GM12878 (cell line): ENCODE measurements at regions not wholly inside any gene's neighbourhood (a gene's known extent, or its start where the extent isn't known, plus 50 kb on each side); places are given as distances from the start of the nearest gene placed in this dataset.
"Not testable (repeated sequence)": the region's sequence is repeated elsewhere in the genome, so short reads cannot be mapped to it uniquely, and the experiment has no call there.

Source experiments
- ATAC-seq: fragments of 200-7000 bp; cut with Tn5 transposase; 3 replicates; pipeline ENCODE4 v1.9.1; 2020; ENCODE audit warnings: mild to moderate bottlenecking, moderate library complexity
- BruUV-seq: library from RNA; stranded (reverse); fragments of 400-500 nt; replicated peaks from 2 replicates; lab custom pipeline; 2021; lab: Mats Ljungman, UMichigan
- CTCF ChIA-PET: fragments of 300-600 bp; sonication (Branson Sonifier 250); formaldehyde crosslinking; extraction: SDS; loops from one replicate; lab custom pipeline; 2021; ENCODE audit warnings: inconsistent platforms; lab: Yijun Ruan, JAX
- POLR2A ChIA-PET: fragments of 350-600 bp; formaldehyde crosslinking; extraction: SDS; loops from one replicate; lab custom pipeline; 2021; ENCODE audit warnings: inconsistent platforms; lab: Charles Lee
- RAD21 ChIA-PET: fragments of 300-600 bp; sonication (Branson Sonifier 250); formaldehyde crosslinking; loops from one replicate; lab custom pipeline; 2023; ENCODE audit warnings: antibody characterized with exemption; ENCODE audit not compliant: unreplicated experiment; lab: Charles Lee
- SMC1A ChIA-PET: fragments of 300-600 bp; sonication (Branson Sonifier 250); formaldehyde crosslinking; loops from one replicate; lab custom pipeline; 2023; ENCODE audit not compliant: unreplicated experiment, uncharacterized antibody; lab: Charles Lee
- DNase-seq: peaks from one replicate; pipeline ENCODE4 v3.0.0-alpha.2; 2011; ENCODE audit warnings: low read depth, low spot score
- FAIRE-seq: peaks from 3 replicates; lab custom pipeline; 2011; peaks lifted over from hg19 to GRCh38; lab: Jason Lieb, UNC
- H2AFZ ChIP-seq: 2 replicates; pipeline ENCODE4 v1.6.0; 2011; ENCODE audit warnings: low read depth, low read length, control low read depth; ENCODE audit not compliant: control insufficient read depth
- H3K27ac ChIP-seq: 2 replicates; pipeline ENCODE4 v1.5.1; 2011; ENCODE audit warnings: control low read depth; ENCODE audit not compliant: control insufficient read depth, insufficient read depth
- H3K27me3 ChIP-seq, 2 experiments: replicated peaks in 1 of 2; 2 replicates each; pipeline versions ENCODE4 v1.6.0 to v1.6.1; 2011; ENCODE audit warnings: low read length in 1 of 2; ENCODE audit not compliant: control insufficient read depth in 2 of 2, insufficient read depth in 2 of 2
- H3K36me3 ChIP-seq, 2 experiments: 2 replicates each; pipeline ENCODE4 v1.5.1; 2011; ENCODE audit warnings: low read length in 1 of 2; ENCODE audit not compliant: control insufficient read depth in 2 of 2, insufficient read depth in 2 of 2
- H3K4me1 ChIP-seq: 2 replicates; pipeline ENCODE4 v1.6.1; 2011; ENCODE audit warnings: mild to moderate bottlenecking, low read length, moderate library complexity, mixed read lengths; ENCODE audit not compliant: control insufficient read depth, insufficient read depth
- H3K4me2 ChIP-seq: 2 replicates; pipeline ENCODE4 v1.6.0; 2011; ENCODE audit warnings: control low read depth; ENCODE audit not compliant: control insufficient read depth, insufficient read depth
- H3K4me3 ChIP-seq: fragments of 200-600 bp; sonication (generic); 2 replicates; pipeline ENCODE4 v1.5.1; 2016
- H3K79me2 ChIP-seq: 2 replicates; pipeline ENCODE4 v1.6.0; 2011; ENCODE audit warnings: low read length; ENCODE audit not compliant: control insufficient read depth, insufficient read depth
- H3K9ac ChIP-seq: 2 replicates; pipeline ENCODE4 v1.8.0; 2011; ENCODE audit warnings: low read length, control low read depth, mixed read lengths; ENCODE audit not compliant: control insufficient read depth, insufficient read depth
- H3K9me3 ChIP-seq: replicated peaks from 3 replicates; pipeline ENCODE4 v1.5.1; 2011; ENCODE audit warnings: mild to moderate bottlenecking, low read length; ENCODE audit not compliant: control insufficient read depth, insufficient read depth
- H4K20me1 ChIP-seq: 2 replicates; pipeline ENCODE4 v1.6.0; 2011; ENCODE audit not compliant: control insufficient read depth, insufficient read depth
- ATF7 ChIP-seq: fragments of 450-650 bp; IDR thresholded peaks from 2 replicates; pipeline ENCODE4 v1.6.1; 2016; ENCODE audit warnings: low read depth, mild to moderate bottlenecking
- BACH1 ChIP-seq: fragments of 450-650 bp; IDR thresholded peaks from 2 replicates; pipeline ENCODE4 v1.6.1; 2017; ENCODE audit warnings: mild to moderate bottlenecking, borderline replicate concordance
- CHD1 ChIP-seq: IDR thresholded peaks from 2 replicates; pipeline ENCODE4 v1.6.1; 2012; ENCODE audit warnings: low read depth, low read length, improper control_type of control experiment
- EZH2 ChIP-seq: IDR thresholded peaks from 2 replicates; pipeline ENCODE4 v1.6.1; 2012; ENCODE audit warnings: low read depth, mild to moderate bottlenecking, control low read depth, inconsistent platforms, low read length, borderline replicate concordance; ENCODE audit not compliant: control insufficient read depth
- MXI1 ChIP-seq: fragments of 150-350 bp; IDR thresholded peaks from 2 replicates; pipeline ENCODE4 v1.6.1; 2011; ENCODE audit warnings: low read depth, mild to moderate bottlenecking, inconsistent platforms, low read length, improper control_type of control experiment
- NR2C1 ChIP-seq: fragments of 450-650 bp; IDR thresholded peaks from 2 replicates; pipeline ENCODE4 v1.6.1; 2017; ENCODE audit warnings: antibody characterized with exemption, mild to moderate bottlenecking, moderate library complexity
- PKNOX1 ChIP-seq: fragments of 450-650 bp; IDR thresholded peaks from 2 replicates; pipeline ENCODE4 v1.6.1; 2016; ENCODE audit warnings: mild to moderate bottlenecking
- SPI1 ChIP-seq: IDR thresholded peaks from 2 replicates; pipeline ENCODE4 v1.6.1; 2011; ENCODE audit warnings: low read depth, mild to moderate bottlenecking, low read length, moderate library complexity, borderline replicate concordance; ENCODE audit not compliant: insufficient read depth
- ZNF207 ChIP-seq: fragments of 450-650 bp; IDR thresholded peaks from 2 replicates; pipeline ENCODE4 v1.6.1; 2014; ENCODE audit warnings: antibody characterized with exemption, mild to moderate bottlenecking, borderline replicate concordance
- ZNF24 ChIP-seq: fragments of 450-650 bp; IDR thresholded peaks from 2 replicates; pipeline ENCODE4 v1.6.1; 2017; ENCODE audit warnings: antibody characterized with exemption, mild to moderate bottlenecking
- WGBS: methylation state at CpG from one replicate; pipeline ENCODE4 v1.1.6; 2016; ENCODE audit warnings: low lambda C conversion rate; ENCODE audit not compliant: insufficient replicate concordance, insufficient coverage; ENCODE audit errors: missing lambda C conversion rate; 5-methylcytosine and 5-hydroxymethylcytosine counted together
- in situ Hi-C: fragments of 300-500 bp; cut with MboI; formaldehyde crosslinking; loops from 9 replicates; pipeline ENCODE4 v1.14.3; 2018; ENCODE audit warnings: mixed read lengths
- intact Hi-C: fragments of 100-400 bp; cut with micrococcal nuclease; formaldehyde crosslinking; loops from one replicate; pipeline ENCODE4 v1.14.2; 2022; ENCODE audit not compliant: unreplicated experiment

GRCh38 chr12:107859367-107859766 is 84.9 kb downstream of the ASCL4 start:
- POLR2A ChIA-PET, result no interaction called here
- no TSS peak for BruUV-seq
- no peak overlapping the region for H3K9ac ChIP-seq
- no peak overlapping the region for H3K27ac ChIP-seq
- SMC1A ChIA-PET, result interaction anchor here (1.1 kb wide), 1 partner anchor 90 kb away, joined by 3 read pairs; no protein-coding TSS in a partner anchor
- in situ Hi-C loops, result no loop called here
- TF ChIP-seq EZH2 (no peak), NR2C1 (no peak), ZNF207 (no peak), SPI1 (0 out of 2 replicates have a peak, but pooled peaks have one; percentile 24), ATF7 (no peak)
- TF ChIP-seq, all 136 proteins: peak for 1
- H3K36me3 ChIP-seq, result no peaks in the 10 kb centered on the region
- no peaks in the 10 kb centered on the region for H3K9me3 ChIP-seq
- H3K27me3 ChIP-seq, result peaks cover 0 to 1% of the 10 kb centered on the region in 2 experiments; a peak in 3 of 4 replicates
- 3% methylated on average over 2 of the region's 2 CpGs for WGBS
- H3K4me1 ChIP-seq, result no peaks in the 10 kb centered on the region
- DNase-seq, result no peak
- H3K4me2 ChIP-seq, result no peak overlapping the region
- H3K4me3 ChIP-seq, result no peak overlapping the region
- ChIA-PET CTCF (no interaction called here), RAD21 (no interaction called here)
- FAIRE-seq, result no peak
- intact Hi-C loops, result no loop called here
- H4K20me1 ChIP-seq, result no peaks in the 10 kb centered on the region
- no peak overlapping the region for H2AFZ ChIP-seq
- no peaks in the 10 kb centered on the region for H3K79me2 ChIP-seq
- no peak for ATAC-seq

GRCh38 chr12:107864235-107864634 is 89.7 kb downstream of the ASCL4 start:
- Histone ChIP-seq H3K4me2 (no peak overlapping the region), H3K27ac (no peak overlapping the region), H2AFZ (no peak overlapping the region), H3K36me3 (no peaks in the 10 kb centered on the region), H4K20me1 (no peaks in the 10 kb centered on the region), H3K27me3 (peaks cover 0 to 1% of the 10 kb centered on the region in 2 experiments; a peak in 3 of 4 replicates), H3K4me1 (no peaks in the 10 kb centered on the region), H3K79me2 (no peaks in the 10 kb centered on the region), H3K4me3 (no peak overlapping the region), H3K9ac (no peak overlapping the region), H3K9me3 (no peaks in the 10 kb centered on the region)
- ChIA-PET SMC1A (interaction anchor here (0.5 to 1.0 kb wide), 2 partner anchors 19 to 61 kb away, joined by 3 read pairs; no protein-coding TSS in a partner anchor), POLR2A (no interaction called here), RAD21 (no interaction called here), CTCF (interaction anchor here (1.1 kb wide), 1 partner anchor 106 kb away, joined by 4 read pairs; no protein-coding TSS in a partner anchor)
- no TSS peak for BruUV-seq
- in situ Hi-C loops (no loop called here), intact Hi-C loops (no loop called here)
- 25% methylated on average over 33 of the region's 33 CpGs for WGBS
- FAIRE-seq, result no peak
- no peak for ATAC-seq
- no peak for DNase-seq
- TF ChIP-seq MXI1 (no peak), CHD1 (no peak), PKNOX1 (no peak), ZNF24 (no peak), BACH1 (no peak)

- POLR2A ChIA-PET, H3K4me1 ChIP-seq, BruUV-seq, H2AFZ ChIP-seq, RAD21 ChIA-PET, H3K4me2 ChIP-seq, H3K27me3 ChIP-seq, DNase-seq, H3K9me3 ChIP-seq, H3K4me3 ChIP-seq, intact Hi-C loops, ATAC-seq, in situ Hi-C loops, H3K79me2 ChIP-seq, H3K36me3 ChIP-seq, H3K27ac ChIP-seq, H4K20me1 ChIP-seq, FAIRE-seq, H3K9ac ChIP-seq: not testable (repeated sequence)
- ChIA-PET CTCF (interaction anchor here (1.1 kb wide), 1 partner anchor 106 kb away, joined by 4 read pairs; no protein-coding TSS in a partner anchor), SMC1A (interaction anchor here (0.5 kb wide), 1 partner anchor 60 kb away, joined by 3 read pairs; no protein-coding TSS in a partner anchor)
- 74% methylated on average over 12 of the region's 12 CpGs for WGBS
Observed at GRCh38 chr12:107864727-107865126, 90.2 kb downstream of the ASCL4 start.
